ENCODE measurements at regions not wholly inside any gene's neighbourhood (a gene's known extent, or its start where the extent isn't known, plus 50 kb on each side); places are given as distances from the start of the nearest gene placed in this dataset.
"Not testable (repeated sequence)": the region's sequence is repeated elsewhere in the genome, so short reads cannot be mapped to it uniquely, and the experiment has no call there.

DNA sequence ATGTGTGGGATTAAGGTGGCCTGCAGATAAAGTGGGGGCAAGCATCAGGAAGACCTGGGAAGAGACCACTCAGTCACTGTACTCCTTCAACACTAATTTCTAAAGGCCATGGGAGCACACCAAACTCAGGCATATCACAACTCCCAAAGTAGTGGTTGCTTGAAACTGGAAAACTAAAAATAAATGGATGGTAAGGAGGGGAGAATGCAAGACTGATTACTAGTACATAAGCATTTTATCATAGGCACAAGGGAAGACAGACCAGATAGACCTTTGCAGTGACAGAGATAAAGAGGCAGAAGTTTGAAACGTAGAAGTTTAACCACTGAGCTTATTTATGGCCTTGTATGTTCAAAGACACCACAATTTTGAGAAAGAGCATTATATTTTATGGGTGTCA, 1098.1 kb upstream of the CELF4 start:
- H3K4me3 ChIP-seq (ENCODE audit: low read length in 2 of 2) = no peak overlapping the region
- no peaks in the 10 kb centered on the region for H3K36me3 ChIP-seq (ENCODE audit: control insufficient read depth in 2 of 2, insufficient read depth in 2 of 2, low read length in 2 of 2)
- H3K27me3 ChIP-seq (ENCODE audit: control insufficient read depth in 2 of 2, insufficient read depth in 2 of 2, low read length in 2 of 2) = no peaks in the 10 kb centered on the region
- H3K4me1 ChIP-seq (ENCODE audit: control insufficient read depth in 2 of 2, insufficient read depth in 2 of 2, low read length in 2 of 2) = no peaks in the 10 kb centered on the region
- no peak overlapping the region for H3K27ac ChIP-seq (ENCODE audit: low read depth in 2 of 2, low read length in 2 of 2)
- H3K9me3 ChIP-seq (ENCODE audit: control insufficient read depth in 2 of 2, low read length in 2 of 2) = no peaks in the 10 kb centered on the region
- no peak overlapping the region for H3K9ac ChIP-seq (ENCODE audit: low read depth in 1 of 2, low read length in 2 of 2)

DNA sequence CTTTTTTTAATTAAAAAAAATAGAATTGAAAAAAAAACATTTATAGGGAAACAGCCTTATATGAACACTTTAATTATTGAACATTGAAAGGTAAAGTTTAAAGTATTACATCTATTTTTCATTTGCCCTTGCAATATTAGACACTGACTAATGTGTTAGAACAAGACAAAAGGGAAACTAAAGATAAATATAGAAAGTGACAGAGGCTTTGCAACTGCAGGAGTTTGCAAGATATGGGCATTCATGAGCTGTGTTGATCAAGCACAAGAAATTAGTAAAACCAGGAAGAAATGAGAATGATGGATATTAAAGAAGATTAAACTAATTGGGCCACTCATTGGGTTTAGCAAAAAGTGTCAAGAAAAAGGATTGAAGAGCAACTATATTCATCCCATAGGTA, 1097.7 kb upstream of the CELF4 start:
- Histone ChIP-seq H3K36me3 (ENCODE audit: control insufficient read depth in 2 of 2, insufficient read depth in 2 of 2, low read length in 2 of 2) (no peaks in the 10 kb centered on the region), H3K9ac (ENCODE audit: low read depth in 1 of 2, low read length in 2 of 2) (no peak overlapping the region), H3K4me1 (ENCODE audit: control insufficient read depth in 2 of 2, insufficient read depth in 2 of 2, low read length in 2 of 2) (no peaks in the 10 kb centered on the region), H3K4me3 (ENCODE audit: low read length in 2 of 2) (no peak overlapping the region), H3K27ac (ENCODE audit: low read depth in 2 of 2, low read length in 2 of 2) (no peak overlapping the region), H3K9me3 (ENCODE audit: control insufficient read depth in 2 of 2, low read length in 2 of 2) (no peaks in the 10 kb centered on the region), H3K27me3 (ENCODE audit: control insufficient read depth in 2 of 2, insufficient read depth in 2 of 2, low read length in 2 of 2) (no peaks in the 10 kb centered on the region)

DNA sequence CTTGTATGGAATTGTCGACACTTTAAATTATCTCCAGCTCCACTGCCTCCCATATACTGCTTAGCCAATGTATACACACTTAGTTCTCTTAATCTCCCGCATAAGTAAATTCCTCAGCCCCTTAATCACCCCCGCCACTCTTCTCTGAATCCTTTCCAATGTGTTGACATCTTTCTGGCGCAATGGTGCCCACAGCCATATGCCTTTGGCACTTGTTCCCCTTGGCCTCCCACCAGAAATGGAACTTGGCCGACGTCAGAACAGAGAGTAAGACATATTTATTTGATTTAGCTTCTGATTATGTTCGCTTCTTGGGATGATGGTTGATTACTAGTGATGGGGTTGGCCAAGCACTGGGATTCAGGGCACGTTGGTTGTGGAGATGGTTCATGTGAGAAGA, 1089.3 kb upstream of the CELF4 start:
- Histone ChIP-seq H3K36me3 (ENCODE audit: control insufficient read depth in 2 of 2, insufficient read depth in 2 of 2, low read length in 2 of 2) (no peaks in the 10 kb centered on the region), H3K9me3 (ENCODE audit: control insufficient read depth in 2 of 2, low read length in 2 of 2) (no peaks in the 10 kb centered on the region), H3K4me1 (ENCODE audit: control insufficient read depth in 2 of 2, insufficient read depth in 2 of 2, low read length in 2 of 2) (no peaks in the 10 kb centered on the region)

DNA sequence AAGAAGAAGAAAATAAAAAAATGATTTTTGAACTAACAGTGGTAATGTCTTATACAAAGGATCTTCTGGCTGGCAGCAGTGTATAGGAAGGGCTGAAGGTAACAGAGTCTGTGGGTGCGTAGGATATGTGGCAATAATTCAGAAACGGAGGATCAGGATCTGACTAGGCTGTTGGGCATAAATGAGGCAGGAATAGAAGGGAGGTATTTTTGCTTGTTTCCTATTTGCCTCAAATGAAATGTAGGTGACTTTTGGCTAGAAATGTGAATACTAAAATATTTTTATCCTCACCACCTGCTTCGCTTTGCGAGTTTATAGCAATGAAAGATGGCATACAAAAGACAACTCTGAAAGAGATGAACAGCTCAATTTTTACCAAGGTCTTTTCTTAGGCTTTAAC, 1086.1 kb upstream of the CELF4 start:
- H3K9me3 ChIP-seq (ENCODE audit: control insufficient read depth in 2 of 2, low read length in 2 of 2) = no peaks in the 10 kb centered on the region
- H3K36me3 ChIP-seq (ENCODE audit: control insufficient read depth in 2 of 2, insufficient read depth in 2 of 2, low read length in 2 of 2) = no peaks in the 10 kb centered on the region
- no peak overlapping the region for H3K27ac ChIP-seq (ENCODE audit: low read depth in 2 of 2, low read length in 2 of 2)
- no peaks in the 10 kb centered on the region for H3K27me3 ChIP-seq (ENCODE audit: control insufficient read depth in 2 of 2, insufficient read depth in 2 of 2, low read length in 2 of 2)
- H3K4me1 ChIP-seq (ENCODE audit: control insufficient read depth in 2 of 2, insufficient read depth in 2 of 2, low read length in 2 of 2) = no peaks in the 10 kb centered on the region
- H3K9ac ChIP-seq (ENCODE audit: low read depth in 1 of 2, low read length in 2 of 2) = no peak overlapping the region
- H3K4me3 ChIP-seq (ENCODE audit: low read length in 2 of 2) = no peak overlapping the region

More for the DNA sequence above, 1089.3 kb upstream of the CELF4 start:
- Histone ChIP-seq H3K27me3 (ENCODE audit: control insufficient read depth in 2 of 2, insufficient read depth in 2 of 2, low read length in 2 of 2) (no peaks in the 10 kb centered on the region), H3K27ac (ENCODE audit: low read depth in 2 of 2, low read length in 2 of 2) (no peak overlapping the region), H3K9ac (ENCODE audit: low read depth in 1 of 2, low read length in 2 of 2) (no peak overlapping the region), H3K4me3 (ENCODE audit: low read length in 2 of 2) (no peak overlapping the region)

- Histone ChIP-seq H3K27ac (ENCODE audit: low read depth in 2 of 2, low read length in 2 of 2) (no peak overlapping the region), H3K4me3 (ENCODE audit: low read length in 2 of 2) (no peak overlapping the region), H3K4me1 (ENCODE audit: control insufficient read depth in 2 of 2, insufficient read depth in 2 of 2, low read length in 2 of 2) (no peaks in the 10 kb centered on the region), H3K9me3 (ENCODE audit: control insufficient read depth in 2 of 2, low read length in 2 of 2) (no peaks in the 10 kb centered on the region), H3K36me3 (ENCODE audit: control insufficient read depth in 2 of 2, insufficient read depth in 2 of 2, low read length in 2 of 2) (no peaks in the 10 kb centered on the region), H3K9ac (ENCODE audit: low read depth in 1 of 2, low read length in 2 of 2) (no peak overlapping the region), H3K27me3 (ENCODE audit: control insufficient read depth in 2 of 2, insufficient read depth in 2 of 2, low read length in 2 of 2) (no peaks in the 10 kb centered on the region)
These were observed 1082.6 kb upstream of the CELF4 start for GRCh38 chr18:38648179-38648578.

DNA sequence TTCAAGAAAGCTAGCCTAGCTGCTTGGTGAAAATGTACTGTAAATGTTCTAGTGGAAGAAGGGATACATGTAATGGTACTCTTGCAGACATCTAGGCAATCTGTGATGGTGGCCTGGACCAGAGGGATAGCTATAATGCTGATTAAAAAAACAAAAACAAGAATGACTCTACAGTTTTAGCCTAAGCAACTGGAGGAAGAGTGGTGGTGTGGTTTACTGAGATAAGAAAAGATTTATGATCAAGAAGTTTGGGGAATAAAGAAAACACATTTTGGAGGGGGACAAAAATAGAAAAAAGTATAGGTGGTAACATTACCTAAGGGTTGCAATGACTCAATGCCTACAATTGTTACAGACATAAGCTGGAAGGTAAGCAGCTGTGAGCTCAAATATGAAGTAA, 1080.7 kb upstream of the CELF4 start:
- no peaks in the 10 kb centered on the region for H3K4me1 ChIP-seq (ENCODE audit: control insufficient read depth in 2 of 2, insufficient read depth in 2 of 2, low read length in 2 of 2)
- no peak overlapping the region for H3K4me3 ChIP-seq (ENCODE audit: low read length in 2 of 2)
- peaks cover 0 to 3% of the 10 kb centered on the region in 2 donors for H3K9me3 ChIP-seq (ENCODE audit: control insufficient read depth in 2 of 2, low read length in 2 of 2)
- H3K36me3 ChIP-seq (ENCODE audit: control insufficient read depth in 2 of 2, insufficient read depth in 2 of 2, low read length in 2 of 2) = no peaks in the 10 kb centered on the region
- H3K27ac ChIP-seq (ENCODE audit: low read depth in 2 of 2, low read length in 2 of 2) = no peak overlapping the region
- H3K27me3 ChIP-seq (ENCODE audit: control insufficient read depth in 2 of 2, insufficient read depth in 2 of 2, low read length in 2 of 2) = no peaks in the 10 kb centered on the region
- H3K9ac ChIP-seq (ENCODE audit: low read depth in 1 of 2, low read length in 2 of 2) = no peak overlapping the region

DNA sequence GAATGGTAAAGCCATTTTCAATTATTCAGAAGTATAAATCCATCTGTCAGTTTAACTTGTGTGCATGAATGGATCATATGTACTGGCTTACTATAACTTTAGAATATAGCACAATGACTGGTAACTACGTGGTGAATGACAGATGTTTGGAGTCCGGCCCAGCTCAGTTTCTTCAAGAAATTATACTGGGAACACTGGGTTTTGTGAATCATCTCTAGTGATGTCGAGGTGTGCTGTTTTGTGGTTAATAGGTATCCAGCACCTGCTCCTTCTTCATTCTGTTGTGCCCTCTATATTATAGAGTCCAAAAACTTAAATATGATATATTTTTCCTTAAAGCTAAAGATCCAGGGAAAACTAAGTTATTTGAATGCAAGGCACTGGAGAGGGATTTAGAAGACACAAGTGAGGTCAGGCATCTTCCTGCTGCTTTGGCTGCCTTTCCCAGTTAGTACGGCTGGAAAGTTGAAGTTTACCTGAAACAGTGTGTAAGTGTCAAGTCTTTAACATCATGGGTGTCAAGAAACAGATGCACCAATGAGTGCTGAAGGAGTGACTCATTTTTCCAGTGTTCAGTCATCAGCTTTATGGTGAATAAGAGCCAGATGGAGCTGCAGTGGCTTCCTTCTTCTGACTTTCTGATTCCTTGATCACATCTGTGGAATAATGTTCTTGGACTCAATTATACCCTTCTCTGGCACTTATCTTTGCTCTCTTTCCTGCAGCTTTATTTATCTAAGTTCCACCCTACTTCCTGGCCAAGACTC, 1079.5 kb upstream of the CELF4 start:
- H3K27me3 ChIP-seq (ENCODE audit: control insufficient read depth in 2 of 2, insufficient read depth in 2 of 2, low read length in 2 of 2) = no peaks in the 10 kb centered on the region
- peaks cover 0 to 3% of the 10 kb centered on the region in 2 donors for H3K9me3 ChIP-seq (ENCODE audit: control insufficient read depth in 2 of 2, low read length in 2 of 2)
- H3K36me3 ChIP-seq (ENCODE audit: control insufficient read depth in 2 of 2, insufficient read depth in 2 of 2, low read length in 2 of 2) = no peaks in the 10 kb centered on the region
- H3K9ac ChIP-seq (ENCODE audit: low read depth in 1 of 2, low read length in 2 of 2) = no peak overlapping the region
- H3K4me3 ChIP-seq (ENCODE audit: low read length in 2 of 2) = no peak overlapping the region
- H3K4me1 ChIP-seq (ENCODE audit: control insufficient read depth in 2 of 2, insufficient read depth in 2 of 2, low read length in 2 of 2) = no peaks in the 10 kb centered on the region
- no peak overlapping the region for H3K27ac ChIP-seq (ENCODE audit: low read depth in 2 of 2, low read length in 2 of 2)

DNA sequence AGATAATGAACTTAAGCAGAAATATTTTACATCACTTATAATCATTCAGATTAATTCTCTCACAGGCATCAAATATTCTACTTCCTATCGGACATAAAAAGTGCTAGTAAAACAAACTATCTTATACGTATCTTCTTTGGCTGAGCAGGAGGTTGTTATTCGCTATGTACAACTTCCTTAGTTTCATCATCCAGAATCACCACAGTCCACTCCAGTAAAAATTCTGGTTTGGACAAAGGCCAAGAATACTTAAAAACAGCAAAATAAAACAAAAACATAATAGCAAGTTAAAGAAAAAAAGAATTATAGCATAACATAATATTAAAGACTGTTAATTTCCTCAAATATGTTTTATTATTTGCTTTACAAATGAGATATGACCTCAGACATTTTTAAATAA, 1077.1 kb upstream of the CELF4 start:
- Histone ChIP-seq H3K27me3 (ENCODE audit: control insufficient read depth in 2 of 2, insufficient read depth in 2 of 2, low read length in 2 of 2) (no peaks in the 10 kb centered on the region), H3K4me1 (ENCODE audit: control insufficient read depth in 2 of 2, insufficient read depth in 2 of 2, low read length in 2 of 2) (no peaks in the 10 kb centered on the region), H3K27ac (ENCODE audit: low read depth in 2 of 2, low read length in 2 of 2) (no peak overlapping the region), H3K9ac (ENCODE audit: low read depth in 1 of 2, low read length in 2 of 2) (no peak overlapping the region), H3K36me3 (ENCODE audit: control insufficient read depth in 2 of 2, insufficient read depth in 2 of 2, low read length in 2 of 2) (no peaks in the 10 kb centered on the region), H3K4me3 (ENCODE audit: low read length in 2 of 2) (no peak overlapping the region), H3K9me3 (ENCODE audit: control insufficient read depth in 2 of 2, low read length in 2 of 2) (peaks cover 0 to 3% of the 10 kb centered on the region in 2 donors)

DNA sequence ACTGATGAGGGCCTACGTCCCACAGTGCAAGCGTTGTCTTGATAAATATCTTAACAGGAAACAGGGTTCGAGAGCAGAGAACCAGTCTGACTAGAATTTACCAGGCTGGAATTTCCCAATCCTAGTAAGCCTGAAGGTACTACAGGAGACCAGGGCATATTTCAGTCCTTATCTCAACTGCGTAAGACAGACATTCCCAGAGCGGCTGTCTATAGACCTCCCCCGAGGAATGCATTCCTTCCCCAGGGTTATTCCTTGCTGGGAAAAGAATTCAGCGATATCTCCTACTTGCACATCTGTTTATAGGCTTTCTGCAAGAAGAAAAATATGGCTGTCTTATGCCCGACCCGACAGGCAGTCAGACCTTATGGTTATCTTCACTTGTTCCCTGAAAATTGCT, 1074.1 kb upstream of the CELF4 start:
- not testable (repeated sequence) for H3K36me3 ChIP-seq (ENCODE audit: control insufficient read depth in 2 of 2, insufficient read depth in 2 of 2, low read length in 2 of 2); H3K9me3 ChIP-seq (ENCODE audit: control insufficient read depth in 2 of 2, low read length in 2 of 2); H3K4me3 ChIP-seq (ENCODE audit: low read length in 2 of 2); H3K27me3 ChIP-seq (ENCODE audit: control insufficient read depth in 2 of 2, insufficient read depth in 2 of 2, low read length in 2 of 2); H3K9ac ChIP-seq (ENCODE audit: low read depth in 1 of 2, low read length in 2 of 2); H3K4me1 ChIP-seq (ENCODE audit: control insufficient read depth in 2 of 2, insufficient read depth in 2 of 2, low read length in 2 of 2); H3K27ac ChIP-seq (ENCODE audit: low read depth in 2 of 2, low read length in 2 of 2)

DNA sequence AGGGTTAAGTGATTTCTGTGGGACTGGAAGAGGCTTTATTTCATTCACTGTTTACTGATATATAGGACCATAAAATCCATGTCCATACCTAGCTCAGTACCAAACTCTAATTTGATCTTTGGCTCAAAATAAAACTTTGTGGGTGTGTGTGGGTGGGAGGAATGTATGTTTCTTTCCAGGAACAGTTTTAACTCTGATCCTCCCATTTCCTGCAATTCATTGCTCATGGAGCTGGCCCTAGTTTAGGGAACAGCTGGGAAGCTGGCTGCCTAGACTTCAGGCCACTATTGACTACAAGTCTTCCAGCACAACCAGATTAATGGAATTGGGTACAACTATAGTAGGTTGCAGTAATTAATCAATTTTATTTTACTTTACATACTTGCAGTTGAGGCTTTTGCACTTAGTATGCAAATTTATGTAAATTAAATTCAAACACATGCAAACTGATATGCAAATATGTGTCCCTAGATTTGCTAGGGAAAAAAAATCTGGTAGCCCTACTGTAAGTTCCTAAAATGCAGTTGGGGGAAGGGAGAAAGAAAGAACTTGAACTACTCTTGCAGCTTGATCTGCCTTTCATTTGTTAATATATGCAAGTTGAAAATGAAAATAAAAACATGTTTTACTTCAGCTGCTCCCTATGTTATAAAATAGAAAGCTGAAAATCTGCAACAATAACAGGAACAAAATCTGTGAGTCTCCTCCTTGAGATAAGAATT, 1070.3 kb upstream of the CELF4 start:
- H3K9me3 ChIP-seq (ENCODE audit: control insufficient read depth in 2 of 2, low read length in 2 of 2) = no peaks in the 10 kb centered on the region
- H3K27me3 ChIP-seq (ENCODE audit: control insufficient read depth in 2 of 2, insufficient read depth in 2 of 2, low read length in 2 of 2) = no peaks in the 10 kb centered on the region
- H3K4me3 ChIP-seq (ENCODE audit: low read length in 2 of 2) = no peak overlapping the region
- no peaks in the 10 kb centered on the region for H3K4me1 ChIP-seq (ENCODE audit: control insufficient read depth in 2 of 2, insufficient read depth in 2 of 2, low read length in 2 of 2)
- no peaks in the 10 kb centered on the region for H3K36me3 ChIP-seq (ENCODE audit: control insufficient read depth in 2 of 2, insufficient read depth in 2 of 2, low read length in 2 of 2)
- no peak overlapping the region for H3K9ac ChIP-seq (ENCODE audit: low read depth in 1 of 2, low read length in 2 of 2)
- H3K27ac ChIP-seq (ENCODE audit: low read depth in 2 of 2, low read length in 2 of 2) = no peak overlapping the region
